Activated CD4-positive, CD25-positive, alpha-beta regulatory T cell (primary cell): ENCODE measurements at regions not wholly inside any gene's neighbourhood (a gene's known extent, or its start where the extent isn't known, plus 50 kb on each side); places are given as distances from the start of the nearest gene placed in this dataset.

Source experiments
- DNase-seq, 4 experiments: peaks; one replicate each; lab custom pipeline; 2025; lab: John Stamatoyannopoulos, UW

- no peak for DNase-seq
Observed at GRCh38 chr3:74507691-74508090, 106.8 kb downstream of the CNTN3 start.

GRCh38 chr3:74506246-74506645 is 108.2 kb downstream of the CNTN3 start:
- DNase-seq, result no peak

- no peak for DNase-seq
Observed at GRCh38 chr3:74501007-74501406, 113.5 kb downstream of the CNTN3 start.

- no peak for DNase-seq
Observed at GRCh38 chr3:74500257-74500656, 114.2 kb downstream of the CNTN3 start.

GRCh38 chr3:74491874-74492273 is 122.6 kb downstream of the CNTN3 start:
- DNase-seq, result no peak

- no peak for DNase-seq
Observed at GRCh38 chr3:74489050-74489792, 125.2 kb downstream of the CNTN3 start.

GRCh38 chr3:74479915-74480314 is 134.5 kb downstream of the CNTN3 start:
- DNase-seq, result no peak

- DNase-seq, result no peak
Observed at GRCh38 chr3:74470313-74470712, 144.1 kb downstream of the CNTN3 start.

DNA sequence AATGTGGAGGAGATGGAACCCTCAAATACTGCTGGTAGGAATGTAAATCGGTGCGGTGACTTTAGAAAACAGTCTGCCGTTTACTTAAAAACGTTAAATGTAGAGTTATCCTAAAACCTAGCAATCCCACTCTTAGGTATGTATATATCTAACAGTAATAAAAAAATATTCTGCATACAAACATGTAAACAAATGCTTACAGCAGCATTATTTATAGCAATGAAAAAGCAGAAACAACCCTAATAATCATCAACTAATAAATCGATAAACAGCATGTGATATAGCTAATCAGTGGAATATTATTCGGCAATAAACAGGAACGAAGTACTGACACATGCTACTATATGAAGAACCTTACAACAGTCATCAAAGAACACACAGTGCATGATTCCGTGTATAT is 144.7 kb downstream of the CNTN3 start:
- DNase-seq, result no peak

DNA sequence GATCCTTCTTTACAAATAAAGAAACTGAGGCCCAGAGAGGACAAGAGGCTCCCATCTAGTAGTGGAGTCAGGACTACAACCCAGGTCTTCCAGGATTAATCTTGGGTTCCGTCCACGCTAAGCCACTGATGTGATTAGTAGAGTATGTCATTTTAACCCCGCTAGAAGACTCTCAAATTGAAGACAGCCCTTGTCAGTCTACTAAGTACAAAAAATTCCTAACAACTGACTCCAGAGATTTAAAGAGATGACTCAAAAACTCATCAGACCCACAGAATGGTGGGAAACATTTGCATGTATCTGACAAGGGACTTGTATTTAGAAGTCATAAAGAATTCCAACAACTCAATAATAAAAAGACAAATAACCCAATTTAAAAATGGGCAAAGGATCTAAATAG is 145.3 kb downstream of the CNTN3 start:
- no peak for DNase-seq

DNA sequence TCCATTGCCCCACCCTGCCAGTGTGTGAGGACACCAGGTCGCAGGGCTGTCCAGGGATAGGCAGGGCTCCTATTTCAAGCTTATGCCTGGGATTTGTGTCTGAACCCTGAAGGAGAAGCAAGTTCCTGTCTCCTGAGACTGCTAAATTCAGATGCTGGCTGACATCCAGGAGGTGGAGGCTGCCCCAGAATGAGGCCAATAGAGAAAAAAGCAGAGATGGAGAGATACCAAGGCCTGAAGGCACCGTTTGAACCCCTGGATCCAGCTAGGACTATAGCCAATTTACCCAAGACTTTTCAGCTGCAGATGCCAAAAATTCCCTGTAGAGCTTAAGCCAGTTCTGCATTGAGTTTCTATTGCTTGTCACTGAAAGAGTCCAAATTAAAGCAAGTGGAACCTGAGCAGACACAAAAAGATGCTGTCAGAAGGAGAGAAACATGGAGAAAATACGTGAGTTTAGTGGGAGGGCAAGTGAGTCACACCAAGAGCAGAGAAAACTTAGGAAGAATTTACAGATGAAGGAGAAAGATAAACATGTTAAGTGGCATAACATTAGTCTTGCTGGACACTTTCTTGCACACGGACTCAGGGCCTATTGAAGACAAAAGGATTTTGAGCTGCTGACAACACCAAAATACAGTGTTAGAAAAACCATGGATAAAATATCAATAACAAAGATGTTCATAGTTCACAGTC is 148.6 kb downstream of the CNTN3 start:
- DNase-seq, result no peak

GRCh38 chr3:74463515-74463914 is 150.9 kb downstream of the CNTN3 start:
- DNase-seq, result no peak

- no peak for DNase-seq
Observed at GRCh38 chr3:74456166-74456565, 158.3 kb downstream of the CNTN3 start.

GRCh38 chr3:74447221-74447620 is 167.2 kb downstream of the CNTN3 start:
- DNase-seq, result no peak

DNA sequence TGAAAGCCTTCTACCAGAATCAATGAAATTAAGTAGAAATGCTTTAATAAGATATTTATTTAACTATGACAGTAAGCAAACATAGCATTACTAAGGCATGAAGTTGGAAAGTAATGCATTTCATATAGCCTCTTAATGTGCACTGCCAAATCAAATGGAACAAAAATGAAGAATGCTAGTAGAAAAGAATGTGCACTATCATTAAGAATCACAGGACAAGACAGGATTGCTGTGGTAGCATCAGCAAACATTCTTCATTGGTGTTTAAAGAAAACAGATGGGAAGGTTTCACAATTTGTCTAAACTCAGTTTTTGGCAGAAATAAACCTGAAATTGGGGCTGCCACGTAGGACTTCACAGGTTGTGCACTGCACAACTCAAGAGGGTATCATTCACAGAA is 168.9 kb downstream of the CNTN3 start:
- DNase-seq, result no peak

DNA sequence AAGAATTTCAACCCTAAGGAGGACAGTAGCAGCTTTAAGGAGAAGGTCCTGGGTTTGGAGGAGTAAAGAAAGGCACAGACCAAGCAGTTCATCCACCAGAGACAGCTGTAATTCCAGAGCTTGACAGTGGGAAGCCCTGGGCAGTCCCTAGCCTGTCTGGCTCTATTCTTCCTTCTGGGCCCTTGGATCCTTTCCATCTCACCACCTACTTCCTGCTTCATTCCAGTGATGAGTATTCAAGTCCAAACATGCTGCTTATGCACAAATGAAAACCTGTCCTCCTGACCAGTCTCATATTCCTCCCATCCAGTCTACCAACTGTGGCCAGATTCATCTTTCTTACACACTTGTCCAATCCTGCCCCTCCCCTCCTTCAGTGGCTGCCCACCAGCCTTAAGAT is 171.4 kb downstream of the CNTN3 start:
- DNase-seq, result no peak

DNA sequence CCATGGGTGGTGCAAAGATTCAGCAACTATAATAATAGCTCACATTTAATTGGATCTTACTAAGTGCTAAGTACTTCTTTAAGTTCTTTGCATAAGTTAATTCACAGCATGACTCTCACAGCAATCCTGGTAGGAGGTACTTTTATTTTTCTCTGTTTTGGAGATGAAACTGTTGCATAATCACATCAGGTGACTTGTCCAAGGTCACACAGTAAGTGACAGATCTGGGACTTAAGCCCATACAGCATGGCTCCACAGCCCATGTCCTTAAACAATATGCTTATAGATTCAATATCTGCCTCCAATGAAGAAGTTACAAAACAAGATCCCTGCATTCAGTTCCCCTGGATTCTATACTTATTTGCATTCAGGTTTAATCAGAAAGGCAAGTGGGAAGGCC is 171.8 kb downstream of the CNTN3 start:
- DNase-seq, result no peak

DNA sequence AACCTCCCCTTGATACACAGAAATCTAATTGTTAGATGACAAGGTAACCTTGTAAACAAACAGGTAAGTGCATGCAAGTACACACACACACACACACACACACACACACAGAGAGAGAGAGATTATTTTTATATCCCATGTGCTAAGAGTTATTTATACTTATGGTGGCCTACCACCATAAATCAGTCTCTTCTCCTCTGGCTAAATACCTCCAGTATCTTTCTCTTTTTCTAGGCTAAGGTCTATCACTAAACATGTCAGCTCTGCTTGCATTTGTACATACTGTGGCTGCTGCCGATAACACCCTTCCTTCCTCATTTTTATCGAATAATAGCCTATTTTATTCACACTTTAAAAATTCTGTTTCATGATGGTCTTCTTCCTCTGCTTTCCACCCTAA is 172.4 kb downstream of the CNTN3 start:
- DNase-seq, result no peak

GRCh38 chr3:74436184-74436583 is 178.3 kb downstream of the CNTN3 start:
- no peak for DNase-seq

GRCh38 chr3:74435631-74436030 is 178.8 kb downstream of the CNTN3 start:
- DNase-seq, result no peak

DNA sequence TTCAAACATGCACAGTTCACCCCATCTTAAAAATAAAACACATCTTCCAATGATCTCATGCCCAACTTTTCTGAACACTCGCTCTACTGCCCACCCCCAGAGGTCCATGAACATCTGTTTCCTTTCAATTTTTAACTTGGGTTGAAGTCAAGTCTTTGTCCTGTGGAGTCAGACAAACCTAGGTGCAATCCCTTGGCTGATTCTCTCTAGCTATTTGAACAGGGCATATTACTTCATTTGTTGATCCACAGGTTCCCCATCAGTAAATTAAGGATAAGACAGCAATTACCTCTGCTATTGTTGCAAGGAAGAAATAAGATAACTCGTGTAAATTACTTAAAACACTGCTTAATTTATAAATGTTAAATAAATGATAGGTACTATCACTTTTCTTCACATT is 180.1 kb downstream of the CNTN3 start:
- no peak for DNase-seq

DNA sequence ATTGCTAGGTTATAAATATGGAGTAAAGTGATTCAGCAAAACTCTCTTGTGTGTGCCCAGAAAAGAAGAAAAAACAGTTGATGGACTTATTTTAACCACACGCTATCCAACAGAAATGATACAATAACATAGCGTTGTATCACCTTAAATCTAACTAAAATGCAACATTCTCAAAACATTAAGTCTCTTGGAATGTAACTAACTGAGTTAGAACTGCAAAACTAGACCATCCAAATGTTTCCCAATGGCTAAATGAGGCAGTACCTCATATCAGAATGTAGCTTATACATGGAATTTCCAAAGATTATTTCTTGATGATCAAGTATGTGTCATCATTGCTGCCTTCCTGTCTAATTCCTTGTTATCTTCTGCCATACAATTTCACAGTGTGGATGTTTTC is 187.9 kb downstream of the CNTN3 start:
- no peak for DNase-seq

GRCh38 chr3:74423867-74424266 is 190.6 kb downstream of the CNTN3 start:
- no peak for DNase-seq
